ENCODE measurements at regions not wholly inside any gene's neighbourhood (a gene's known extent, or its start where the extent isn't known, plus 50 kb on each side); places are given as distances from the start of the nearest gene placed in this dataset.

DNA sequence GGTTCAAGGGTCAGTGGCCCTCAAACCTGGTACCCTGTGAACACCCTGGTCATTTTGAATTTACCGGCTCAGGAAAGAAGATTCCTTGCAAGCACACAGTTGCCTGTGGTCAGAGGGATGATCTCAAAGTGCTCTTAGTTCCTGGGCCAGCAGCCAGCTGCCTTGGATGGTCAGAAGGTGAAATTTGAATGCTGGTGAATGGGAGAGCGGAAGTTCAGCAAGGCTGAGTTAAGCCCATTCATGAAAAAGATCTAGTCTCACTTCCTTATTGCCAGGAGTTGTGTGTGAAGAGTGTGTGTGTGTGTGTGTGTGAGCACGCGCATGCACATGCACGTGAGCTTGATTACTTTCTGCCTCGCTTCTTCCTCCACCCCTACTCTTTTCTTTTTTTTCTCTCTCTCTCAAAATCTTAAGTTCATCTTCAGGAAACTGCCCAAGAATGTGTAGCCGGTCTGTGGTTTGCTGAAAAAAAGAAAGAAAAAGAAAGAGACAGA lies 155.5 kb upstream of the CCND2 start:
- ChIA-PET CTCF (interaction anchor here (0.8 to 1.9 kb wide), 5 partner anchors 11 to 159 kb away, joined by 4 to 7 read pairs (median 5); no protein-coding TSS in a partner anchor), POLR2A (interaction anchor here (0.6 to 4.4 kb wide), 9 partner anchors 10 to 354 kb away, joined by 3 to 23 read pairs (median 3); partner anchors contain the start of gene CCND2)
- no peaks in the 10 kb centered on the region for H3K36me3 Mint-ChIP-seq (ENCODE audit: low read depth)
- no peak overlapping the region for H3K27ac ChIP-seq (ENCODE audit: low read depth in 1 of 2, low read length in 2 of 2)
- H3K27me3 Mint-ChIP-seq, result no peaks in the 10 kb centered on the region
- no peaks in the 10 kb centered on the region for H3K9me3 Mint-ChIP-seq
- intact Hi-C loops (cut with DNase I, micrococcal nuclease), result loop anchor here in 1 of 2 experiments (10.0 kb wide), 1 partner anchor 123 kb away; no protein-coding TSS in a partner anchor
- peak in 4 of 14 experiments; percentile 25 to 74 (median 60) for DNase-seq
- TF ChIP-seq CTCF (IDR thresholded peaks at IDR 0.05), result no peak
- peaks cover 48% of the 10 kb centered on the region for H3K4me1 ChIP-seq (ENCODE audit: insufficient read depth, low read length)
- no peaks in the 10 kb centered on the region for H3K27me3 ChIP-seq (ENCODE audit: control insufficient read depth in 1 of 2, insufficient read depth in 2 of 2, low read length in 2 of 2)
- peak; percentile 66 for ATAC-seq (ENCODE audit: poor library complexity)
- no peak overlapping the region for H3K4me3 ChIP-seq (ENCODE audit: low read length)
- H3K4me3 Mint-ChIP-seq, result peak overlapping the region; percentile 70
- H3K9me3 ChIP-seq (ENCODE audit: control insufficient read depth in 1 of 2, insufficient read depth in 1 of 2, low read length in 2 of 2), result no peaks in the 10 kb centered on the region
- H3K4me1 Mint-ChIP-seq (ENCODE audit: low read depth), result peaks cover 49% of the 10 kb centered on the region
- H3K36me3 ChIP-seq (ENCODE audit: insufficient read depth, low read length), result no peaks in the 10 kb centered on the region
- peak overlapping the region; percentile 43 for H3K27ac Mint-ChIP-seq

GRCh38 chr12:4117386-4118016 lies 156.1 kb upstream of the CCND2 start:
- POLR2A ChIA-PET, result interaction anchor here (0.7 to 4.4 kb wide), 8 partner anchors 10 to 155 kb away, joined by 3 to 23 read pairs (median 4); partner anchors contain the start of gene CCND2
- no peaks in the 10 kb centered on the region for H3K27me3 Mint-ChIP-seq
- H3K36me3 Mint-ChIP-seq (ENCODE audit: low read depth), result no peaks in the 10 kb centered on the region
- H3K4me1 Mint-ChIP-seq (ENCODE audit: low read depth), result peaks cover 49% of the 10 kb centered on the region
- peak overlapping the region; percentile 43 for H3K27ac Mint-ChIP-seq
- DNase-seq, result no peak
- no peaks in the 10 kb centered on the region for H3K9me3 Mint-ChIP-seq
- no peaks in the 10 kb centered on the region for H3K36me3 ChIP-seq (ENCODE audit: insufficient read depth, low read length)
- H3K27ac ChIP-seq (ENCODE audit: low read depth in 1 of 2, low read length in 2 of 2), result no peak overlapping the region
- no peak overlapping the region for H3K4me3 Mint-ChIP-seq
- H3K4me1 ChIP-seq (ENCODE audit: insufficient read depth, low read length), result peaks cover 48% of the 10 kb centered on the region
- CTCF ChIA-PET, result interaction anchor here (1.2 to 2.4 kb wide), 5 partner anchors 10 to 159 kb away, joined by 4 to 8 read pairs (median 5); no protein-coding TSS in a partner anchor
- TF ChIP-seq CTCF (IDR thresholded peaks at IDR 0.05), result no peak
- no peaks in the 10 kb centered on the region for H3K9me3 ChIP-seq (ENCODE audit: control insufficient read depth in 1 of 2, insufficient read depth in 1 of 2, low read length in 2 of 2)
- no peak overlapping the region for H3K4me3 ChIP-seq (ENCODE audit: low read length)
- intact Hi-C loops (cut with DNase I, micrococcal nuclease), result loop anchor here in 1 of 2 experiments (10.0 kb wide), 1 partner anchor 123 kb away; no protein-coding TSS in a partner anchor
- ATAC-seq (ENCODE audit: poor library complexity), result no peak
- no peaks in the 10 kb centered on the region for H3K27me3 ChIP-seq (ENCODE audit: control insufficient read depth in 1 of 2, insufficient read depth in 2 of 2, low read length in 2 of 2)

- Mint-ChIP-seq H3K27me3 (no peaks in the 10 kb centered on the region), H3K4me3 (peak overlapping the region; percentile 31), H3K27ac (no peak overlapping the region), H3K36me3 (ENCODE audit: low read depth) (no peaks in the 10 kb centered on the region), H3K9me3 (no peaks in the 10 kb centered on the region), H3K4me1 (ENCODE audit: low read depth) (peaks cover 49% of the 10 kb centered on the region)
- Histone ChIP-seq H3K36me3 (ENCODE audit: insufficient read depth, low read length) (no peaks in the 10 kb centered on the region), H3K27ac (ENCODE audit: low read depth in 1 of 2, low read length in 2 of 2) (no peak overlapping the region), H3K4me3 (ENCODE audit: low read length) (no peak overlapping the region), H3K4me1 (ENCODE audit: insufficient read depth, low read length) (peaks cover 48% of the 10 kb centered on the region), H3K27me3 (ENCODE audit: control insufficient read depth in 1 of 2, insufficient read depth in 2 of 2, low read length in 2 of 2) (no peaks in the 10 kb centered on the region), H3K9me3 (ENCODE audit: control insufficient read depth in 1 of 2, insufficient read depth in 1 of 2, low read length in 2 of 2) (no peaks in the 10 kb centered on the region)
- no peak for TF ChIP-seq CTCF (IDR thresholded peaks at IDR 0.05)
- DNase-seq (peak in 1 of 14 experiments; percentile 21), ATAC-seq (ENCODE audit: poor library complexity) (no peak)
- POLR2A ChIA-PET, result interaction anchor here (0.8 to 4.4 kb wide), 6 partner anchors 9 to 160 kb away, joined by 3 to 23 read pairs (median 5); partner anchors contain the start of gene CCND2
- intact Hi-C loops (cut with DNase I, micrococcal nuclease), result loop anchor here in 1 of 2 experiments (10.0 kb wide), 1 partner anchor 122 kb away; no protein-coding TSS in a partner anchor
- CTCF ChIA-PET, result interaction anchor here (1.7 to 2.4 kb wide), 4 partner anchors 9 to 160 kb away, joined by 5 to 8 read pairs (median 6); no protein-coding TSS in a partner anchor
These were observed 157.1 kb upstream of the CCND2 start for GRCh38 chr12:4116251-4117111.
